Activated CD4-positive, alpha-beta T cell treated with anti-CD3 and anti-CD28 coated beads, Interleukin-2, amount 10 ng/mL, durations not matched to agents 24 days and 14 days (primary cell): ENCODE measurements at regions not wholly inside any gene's neighbourhood (a gene's known extent, or its start where the extent isn't known, plus 50 kb on each side); places are given as distances from the start of the nearest gene placed in this dataset.
"Not testable (repeated sequence)": the region's sequence is repeated elsewhere in the genome, so short reads cannot be mapped to it uniquely, and the experiment has no call there.

Experiments used
- DNase-seq: peaks from one replicate; pipeline ENCODE4 v3.0.0; 2022
- H3K27ac Mint-ChIP-seq: one replicate; pipeline ENCODE4 v1.8.0; 2022; ENCODE audit warnings: mild to moderate bottlenecking, mixed read lengths
- H3K27me3 Mint-ChIP-seq: one replicate; pipeline ENCODE4 v1.8.0; 2022; ENCODE audit warnings: mixed read lengths
- H3K36me3 Mint-ChIP-seq: one replicate; pipeline ENCODE4 v1.8.0; 2022; ENCODE audit warnings: low read depth, mild to moderate bottlenecking, mixed read lengths
- H3K4me1 Mint-ChIP-seq: one replicate; pipeline ENCODE4 v1.8.0; 2021; ENCODE audit warnings: mixed read lengths
- H3K4me3 Mint-ChIP-seq: one replicate; pipeline ENCODE4 v1.8.0; 2022; ENCODE audit warnings: mild to moderate bottlenecking, moderate library complexity, mixed read lengths
- H3K9me3 Mint-ChIP-seq: one replicate; pipeline ENCODE4 v1.8.0; 2021; ENCODE audit warnings: mixed read lengths
- intact Hi-C: fragments of 100-400 bp; cut with micrococcal nuclease; formaldehyde crosslinking; loops from one replicate; pipeline ENCODE4 v1.15.1; 2023

GRCh38 chr20:40911152-40911551 lies 117.5 kb upstream of the TOP1 start:
- H3K4me1 Mint-ChIP-seq, H3K9me3 Mint-ChIP-seq, H3K27ac Mint-ChIP-seq, H3K4me3 Mint-ChIP-seq, H3K36me3 Mint-ChIP-seq, DNase-seq, intact Hi-C loops, H3K27me3 Mint-ChIP-seq: not testable (repeated sequence)

- Mint-ChIP-seq H3K4me3 (no peak overlapping the region), H3K27me3 (peaks cover 1% of the 10 kb centered on the region), H3K4me1 (no peaks in the 10 kb centered on the region), H3K27ac (no peak overlapping the region), H3K9me3 (no peaks in the 10 kb centered on the region), H3K36me3 (no peaks in the 10 kb centered on the region)
- DNase-seq = no peak
- intact Hi-C loops = no loop called here
Observed at GRCh38 chr20:40913224-40914185, 115.1 kb upstream of the TOP1 start.

- Mint-ChIP-seq H3K27me3 (peaks cover 1% of the 10 kb centered on the region), H3K4me1 (no peaks in the 10 kb centered on the region), H3K36me3 (no peaks in the 10 kb centered on the region), H3K27ac (no peak overlapping the region), H3K9me3 (no peaks in the 10 kb centered on the region), H3K4me3 (no peak overlapping the region)
- no peak for DNase-seq
- intact Hi-C loops = no loop called here
Observed at GRCh38 chr20:40915756-40916155, 112.9 kb upstream of the TOP1 start.

GRCh38 chr20:40916276-40916675 lies 112.3 kb upstream of the TOP1 start:
- no peaks in the 10 kb centered on the region for H3K36me3 Mint-ChIP-seq
- H3K4me1 Mint-ChIP-seq = no peaks in the 10 kb centered on the region

GRCh38 chr20:40920291-40920690 lies 108.3 kb upstream of the TOP1 start:
- H3K4me1 Mint-ChIP-seq = no peaks in the 10 kb centered on the region
- peaks cover 5% of the 10 kb centered on the region for H3K27me3 Mint-ChIP-seq
- H3K27ac Mint-ChIP-seq = no peak overlapping the region
- H3K36me3 Mint-ChIP-seq = no peaks in the 10 kb centered on the region
- H3K9me3 Mint-ChIP-seq = no peaks in the 10 kb centered on the region
- no peak for DNase-seq
- H3K4me3 Mint-ChIP-seq = no peak overlapping the region
- intact Hi-C loops = no loop called here

More at GRCh38 chr20:40916276-40916675, 112.3 kb upstream of the TOP1 start:
- Mint-ChIP-seq H3K27ac (no peak overlapping the region), H3K9me3 (no peaks in the 10 kb centered on the region), H3K27me3 (peaks cover 1% of the 10 kb centered on the region), H3K4me3 (no peak overlapping the region)
- DNase-seq = no peak
- intact Hi-C loops = no loop called here

GRCh38 chr20:40922865-40923264 lies 105.8 kb upstream of the TOP1 start:
- Mint-ChIP-seq H3K4me3 (no peak overlapping the region), H3K9me3 (no peaks in the 10 kb centered on the region), H3K27me3 (peaks cover 6% of the 10 kb centered on the region), H3K36me3 (no peaks in the 10 kb centered on the region), H3K27ac (no peak overlapping the region), H3K4me1 (no peaks in the 10 kb centered on the region)
- no peak for DNase-seq
- intact Hi-C loops = no loop called here

GRCh38 chr20:40925829-40926510 lies 102.7 kb upstream of the TOP1 start:
- Mint-ChIP-seq H3K27me3 (peaks cover 6% of the 10 kb centered on the region), H3K36me3 (no peaks in the 10 kb centered on the region), H3K4me3 (no peak overlapping the region), H3K9me3 (no peaks in the 10 kb centered on the region), H3K27ac (no peak overlapping the region), H3K4me1 (no peaks in the 10 kb centered on the region)
- intact Hi-C loops = no loop called here
- no peak for DNase-seq

GRCh38 chr20:40926928-40927327 lies 101.7 kb upstream of the TOP1 start:
- Mint-ChIP-seq H3K4me3 (no peak overlapping the region), H3K27ac (no peak overlapping the region), H3K36me3 (no peaks in the 10 kb centered on the region), H3K9me3 (no peaks in the 10 kb centered on the region), H3K4me1 (no peaks in the 10 kb centered on the region), H3K27me3 (peaks cover 5% of the 10 kb centered on the region)
- no peak for DNase-seq
- intact Hi-C loops = no loop called here

- Mint-ChIP-seq H3K4me1 (no peaks in the 10 kb centered on the region), H3K9me3 (peaks cover 9% of the 10 kb centered on the region), H3K27ac (no peak overlapping the region), H3K4me3 (no peak overlapping the region), H3K36me3 (no peaks in the 10 kb centered on the region), H3K27me3 (peaks cover 6% of the 10 kb centered on the region)
- no peak for DNase-seq
- intact Hi-C loops = no loop called here
Observed at GRCh38 chr20:40930561-40930960, 98.1 kb upstream of the TOP1 start.

GRCh38 chr20:40931410-40932044 lies 97.1 kb upstream of the TOP1 start:
- Mint-ChIP-seq H3K4me3 (no peak overlapping the region), H3K9me3 (peaks cover 9% of the 10 kb centered on the region), H3K36me3 (no peaks in the 10 kb centered on the region), H3K4me1 (no peaks in the 10 kb centered on the region), H3K27me3 (peaks cover 3% of the 10 kb centered on the region), H3K27ac (no peak overlapping the region)
- intact Hi-C loops = no loop called here
- no peak for DNase-seq

- Mint-ChIP-seq H3K36me3 (no peaks in the 10 kb centered on the region), H3K4me1 (no peaks in the 10 kb centered on the region), H3K4me3 (no peak overlapping the region), H3K27me3 (peaks cover 3% of the 10 kb centered on the region), H3K9me3 (peaks cover 9% of the 10 kb centered on the region), H3K27ac (no peak overlapping the region)
- no peak for DNase-seq
- intact Hi-C loops = no loop called here
Observed at GRCh38 chr20:40932436-40932835, 96.2 kb upstream of the TOP1 start.

- DNase-seq = no peak
- H3K27ac Mint-ChIP-seq = no peak overlapping the region
- no peaks in the 10 kb centered on the region for H3K36me3 Mint-ChIP-seq
- H3K4me1 Mint-ChIP-seq = no peaks in the 10 kb centered on the region
- peaks cover 3% of the 10 kb centered on the region for H3K27me3 Mint-ChIP-seq
- intact Hi-C loops = no loop called here
- H3K9me3 Mint-ChIP-seq = peaks cover 9% of the 10 kb centered on the region
- no peak overlapping the region for H3K4me3 Mint-ChIP-seq
Observed at GRCh38 chr20:40933758-40934157, 94.9 kb upstream of the TOP1 start.

GRCh38 chr20:40938020-40938419 lies 90.6 kb upstream of the TOP1 start:
- H3K4me1 Mint-ChIP-seq = no peaks in the 10 kb centered on the region
- H3K4me3 Mint-ChIP-seq = no peak overlapping the region

GRCh38 chr20:40939667-40940066 lies 89.0 kb upstream of the TOP1 start:
- Mint-ChIP-seq H3K36me3 (no peaks in the 10 kb centered on the region), H3K9me3 (no peaks in the 10 kb centered on the region), H3K27me3 (no peaks in the 10 kb centered on the region), H3K27ac (no peak overlapping the region), H3K4me3 (no peak overlapping the region), H3K4me1 (no peaks in the 10 kb centered on the region)
- no peak for DNase-seq
- intact Hi-C loops = no loop called here

More at GRCh38 chr20:40938020-40938419, 90.6 kb upstream of the TOP1 start:
- Mint-ChIP-seq H3K27ac (no peak overlapping the region), H3K27me3 (peaks cover 3% of the 10 kb centered on the region), H3K36me3 (no peaks in the 10 kb centered on the region), H3K9me3 (peaks cover 9% of the 10 kb centered on the region)
- DNase-seq = no peak
- intact Hi-C loops = no loop called here
